Uterus (tissue), 3 donors: ENCODE measurements at regions not wholly inside any gene's neighbourhood (a gene's known extent, or its start where the extent isn't known, plus 50 kb on each side); places are given as distances from the start of the nearest gene placed in this dataset.

ENCODE experiments used
- DNase-seq, 2 donors: peaks; one replicate each; pipeline ENCODE4 v3.0.0-alpha.2; 2019 to 2020
- H3K27ac ChIP-seq, 2 donors: fragments of 200-600 bp; sonication (generic); 1 replicate in 1 of 2; 2 replicates in 1 of 2; pipeline ENCODE4 v1.5.1; 2016 to 2018
- H3K27me3 ChIP-seq, 2 donors: fragments of 200-600 bp; sonication (generic); one replicate each; pipeline ENCODE4 v1.5.1; 2018 to 2019; ENCODE audit warnings: control low read depth in 1 of 2
- H3K36me3 ChIP-seq, 2 donors: fragments of 200-600 bp; sonication (generic); one replicate each; pipeline ENCODE4 v1.5.1; 2019; ENCODE audit warnings: control low read depth in 1 of 2
- H3K4me1 ChIP-seq, 2 donors: fragments of 200-600 bp; sonication (generic); one replicate each; pipeline ENCODE4 v1.5.1; 2018 to 2019; ENCODE audit warnings: control low read depth in 1 of 2
- H3K4me3 ChIP-seq, 2 donors: fragments of 200-600 bp; sonication (generic); 1 replicate in 1 of 2; 2 replicates in 1 of 2; pipeline ENCODE4 v1.5.1; 2018 to 2019; ENCODE audit warnings: mild to moderate bottlenecking in 1 of 2
- H3K9me3 ChIP-seq, 2 donors: fragments of 200-600 bp; sonication (generic); one replicate each; pipeline ENCODE4 v1.5.1; 2019; ENCODE audit warnings: control low read depth in 1 of 2
- CTCF ChIP-seq, 4 experiments: fragments of 200-600 bp in 2 of 4; fragments of 450-650 bp in 2 of 4; sonication (generic) in 2 of 4; IDR thresholded peaks; one replicate each; pipeline ENCODE4 v1.5.1; 2016 to 2019; ENCODE audit warnings: antibody characterized with exemption in 4 of 4, mild to moderate bottlenecking in 2 of 4, moderate library complexity in 1 of 4
- POLR2A ChIP-seq, 2 donors: fragments of 450-650 bp; IDR thresholded peaks; one replicate each; pipeline ENCODE4 v1.6.1; 2016; ENCODE audit warnings: antibody characterized with exemption in 2 of 2, mild to moderate bottlenecking in 1 of 2, moderate library complexity in 1 of 2
- intact Hi-C: fragments of 100-400 bp; cut with DNase I; formaldehyde crosslinking; loops from one replicate; pipeline ENCODE4 v1.15.1; 2023; ENCODE audit warnings: low total_unique reads
- donor health status: DM: yes; HTN: yes; CAD: no.

- H3K4me3 ChIP-seq = no peak overlapping the region
- DNase-seq = no peak
- H3K27me3 ChIP-seq = no peaks in the 10 kb centered on the region
- no peak overlapping the region for H3K27ac ChIP-seq
- H3K9me3 ChIP-seq = no peaks in the 10 kb centered on the region
- intact Hi-C loops = no loop called here
- H3K4me1 ChIP-seq = no peaks in the 10 kb centered on the region
- no peak for TF ChIP-seq POLR2A (IDR thresholded peaks at IDR 0.05)
- no peak for TF ChIP-seq CTCF (IDR thresholded peaks at IDR 0.05)
- H3K36me3 ChIP-seq = no peaks in the 10 kb centered on the region
These were observed 53.5 kb upstream of the USP3 start for GRCh38 chr15:63450884-63451225.

- Histone ChIP-seq H3K27ac (no peak overlapping the region), H3K27me3 (no peaks in the 10 kb centered on the region), H3K9me3 (no peaks in the 10 kb centered on the region), H3K36me3 (no peaks in the 10 kb centered on the region), H3K4me1 (no peaks in the 10 kb centered on the region), H3K4me3 (no peak overlapping the region)
- DNase-seq = no peak
- TF ChIP-seq POLR2A (IDR thresholded peaks at IDR 0.05) (no peak), CTCF (IDR thresholded peaks at IDR 0.05) (no peak)
- intact Hi-C loops = no loop called here
These were observed 52.6 kb upstream of the USP3 start for GRCh38 chr15:63451671-63452315.

- Histone ChIP-seq H3K27me3 (no peaks in the 10 kb centered on the region), H3K4me3 (no peak overlapping the region), H3K36me3 (no peaks in the 10 kb centered on the region), H3K27ac (no peak overlapping the region), H3K9me3 (no peaks in the 10 kb centered on the region), H3K4me1 (no peaks in the 10 kb centered on the region)
- intact Hi-C loops = no loop called here
- DNase-seq = no peak
- TF ChIP-seq POLR2A (IDR thresholded peaks at IDR 0.05) (no peak), CTCF (IDR thresholded peaks at IDR 0.05) (no peak)
These were observed 51.7 kb upstream of the USP3 start for GRCh38 chr15:63452552-63453136.

- TF ChIP-seq POLR2A (IDR thresholded peaks at IDR 0.05) = no peak
- TF ChIP-seq CTCF (IDR thresholded peaks at IDR 0.05) = no peak
These were observed 51.0 kb upstream of the USP3 start for GRCh38 chr15:63453186-63453905.

GRCh38 chr15:63454503-63455211 lies 49.7 kb upstream of the USP3 start:
- Histone ChIP-seq H3K27me3 (no peaks in the 10 kb centered on the region), H3K36me3 (no peaks in the 10 kb centered on the region), H3K27ac (no peak overlapping the region), H3K9me3 (no peaks in the 10 kb centered on the region), H3K4me3 (no peak overlapping the region), H3K4me1 (no peaks in the 10 kb centered on the region)
- DNase-seq = no peak
- no peak for TF ChIP-seq POLR2A (IDR thresholded peaks at IDR 0.05)
- TF ChIP-seq CTCF (IDR thresholded peaks at IDR 0.05) = no peak
- intact Hi-C loops = no loop called here

More at GRCh38 chr15:63453186-63453905, 51.0 kb upstream of the USP3 start:
- Histone ChIP-seq H3K36me3 (no peaks in the 10 kb centered on the region), H3K27me3 (no peaks in the 10 kb centered on the region), H3K27ac (peak overlapping the region in 1 of 2 donors; percentile 27), H3K4me1 (no peaks in the 10 kb centered on the region), H3K4me3 (no peak overlapping the region), H3K9me3 (no peaks in the 10 kb centered on the region)
- intact Hi-C loops = no loop called here
- DNase-seq = no peak
